ENCODE measurements at regions not wholly inside any gene's neighbourhood (a gene's known extent, or its start where the extent isn't known, plus 50 kb on each side); places are given as distances from the start of the nearest gene placed in this dataset.

GRCh38 chr10:10223131-10223530 is 794.5 kb upstream of the CELF2 start:
- no peak for DNase-seq

GRCh38 chr10:10225136-10225676 is 792.5 kb upstream of the CELF2 start:
- no peak for DNase-seq

- DNase-seq = no peak
These were observed 784.4 kb upstream of the CELF2 start for GRCh38 chr10:10233229-10233628.

- DNase-seq = no peak
These were observed 782.7 kb upstream of the CELF2 start for GRCh38 chr10:10235003-10235402.

GRCh38 chr10:10247585-10247984 is 770.1 kb upstream of the CELF2 start:
- DNase-seq = no peak

- DNase-seq = no peak
These were observed 760.8 kb upstream of the CELF2 start for GRCh38 chr10:10256860-10257259.

- DNase-seq = no peak
These were observed 758.7 kb upstream of the CELF2 start for GRCh38 chr10:10259013-10259412.

GRCh38 chr10:10270126-10271050 is 747.3 kb upstream of the CELF2 start:
- DNase-seq = no peak

- no peak for DNase-seq
These were observed 746.0 kb upstream of the CELF2 start for GRCh38 chr10:10271639-10272192.

- no peak for DNase-seq
These were observed 744.0 kb upstream of the CELF2 start for GRCh38 chr10:10273661-10274060.

- DNase-seq = no peak
These were observed 737.8 kb upstream of the CELF2 start for GRCh38 chr10:10279906-10280305.

GRCh38 chr10:10292501-10292900 is 725.2 kb upstream of the CELF2 start:
- DNase-seq = no peak

- DNase-seq = no peak
These were observed 724.6 kb upstream of the CELF2 start for GRCh38 chr10:10293041-10293440.

GRCh38 chr10:10293481-10293951 is 724.2 kb upstream of the CELF2 start:
- no peak for DNase-seq

GRCh38 chr10:10294184-10294880 is 723.3 kb upstream of the CELF2 start:
- no peak for DNase-seq

- DNase-seq = no peak
These were observed 722.7 kb upstream of the CELF2 start for GRCh38 chr10:10294881-10295529.

- no peak for DNase-seq
These were observed 722.1 kb upstream of the CELF2 start for GRCh38 chr10:10295537-10295936.

- DNase-seq = no peak
These were observed 715.0 kb upstream of the CELF2 start for GRCh38 chr10:10302689-10303088.

- no peak for DNase-seq
These were observed 710.6 kb upstream of the CELF2 start for GRCh38 chr10:10307036-10307435.

- no peak for DNase-seq
These were observed 710.1 kb upstream of the CELF2 start for GRCh38 chr10:10307551-10307950.

- DNase-seq = no peak
These were observed 707.2 kb upstream of the CELF2 start for GRCh38 chr10:10310498-10310897.

GRCh38 chr10:10311966-10312365 is 705.7 kb upstream of the CELF2 start:
- DNase-seq = no peak

All from SIG-M5 (cell line).